Chondrocyte (in vitro differentiated cells): ENCODE measurements at regions not wholly inside any gene's neighbourhood (a gene's known extent, or its start where the extent isn't known, plus 50 kb on each side); places are given as distances from the start of the nearest gene placed in this dataset.
A peak's percentile ranks its signal among the peaks of the same experiment; 100 is the strongest.

Experiments used
- DNase-seq: peaks from one replicate; pipeline ENCODE4 v3.0.0; 2021; ENCODE audit warnings: mixed read lengths, low spot score
- H3K27ac Mint-ChIP-seq: one replicate; pipeline ENCODE4 v1.8.0; 2021; ENCODE audit warnings: mild to moderate bottlenecking, moderate library complexity, mixed read lengths; ENCODE audit not compliant: unreplicated experiment
- H3K27me3 Mint-ChIP-seq: 2 replicates; pipeline ENCODE4 v1.8.0; 2021; ENCODE audit warnings: low read depth, mixed read lengths
- H3K36me3 Mint-ChIP-seq: 2 replicates; pipeline ENCODE4 v1.8.0; 2021; ENCODE audit warnings: low read depth, mixed read lengths
- H3K4me1 Mint-ChIP-seq: 2 replicates; pipeline ENCODE4 v1.8.0; 2021; ENCODE audit warnings: low read depth, mild to moderate bottlenecking, mixed read lengths
- H3K4me3 Mint-ChIP-seq: one replicate; pipeline ENCODE4 v1.8.0; 2021; ENCODE audit warnings: mild to moderate bottlenecking, moderate library complexity, mixed read lengths; ENCODE audit not compliant: unreplicated experiment
- H3K9me3 Mint-ChIP-seq: 2 replicates; pipeline ENCODE4 v1.8.0; 2021; ENCODE audit warnings: low read depth, mixed read lengths
- CTCF ChIP-seq: fragments of 200-600 bp; sonication (generic); IDR thresholded peaks from 2 replicates; pipeline ENCODE4 v1.5.0; 2021; ENCODE audit warnings: antibody characterized with exemption, mild to moderate bottlenecking, moderate library complexity

DNA sequence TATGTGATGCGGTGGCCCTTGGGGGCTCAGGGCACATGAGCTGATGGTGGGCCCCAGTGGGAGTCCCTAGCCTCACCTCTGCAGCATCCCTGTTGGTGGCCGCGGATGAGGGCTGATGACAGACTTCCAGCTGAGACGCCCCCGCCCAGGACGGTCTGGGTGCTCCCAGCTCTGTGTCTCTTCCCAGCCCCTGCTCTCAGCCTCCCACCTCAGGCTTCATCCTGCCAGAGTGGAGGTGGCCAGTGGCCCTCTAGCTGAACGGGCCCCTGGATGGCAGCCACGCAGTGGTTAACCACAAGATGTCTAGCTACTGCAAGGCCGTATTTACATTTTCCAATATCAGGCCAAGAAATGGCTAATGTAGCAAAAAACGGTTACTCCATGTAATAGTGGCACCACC is 205.3 kb upstream of the LINGO1 start:
- Mint-ChIP-seq H3K27ac (no peak overlapping the region), H3K9me3 (no peaks in the 10 kb centered on the region), H3K4me3 (no peak overlapping the region), H3K27me3 (peaks cover 19% of the 10 kb centered on the region), H3K36me3 (no peaks in the 10 kb centered on the region), H3K4me1 (peaks cover 5% of the 10 kb centered on the region)
- DNase-seq = peak; percentile 87
- TF ChIP-seq CTCF = no peak

- no peak overlapping the region for H3K4me3 Mint-ChIP-seq
- peaks cover 5% of the 10 kb centered on the region for H3K4me1 Mint-ChIP-seq
- H3K27me3 Mint-ChIP-seq = peaks cover 19% of the 10 kb centered on the region
- H3K36me3 Mint-ChIP-seq = no peaks in the 10 kb centered on the region
- peak; percentile 37 for DNase-seq
- TF ChIP-seq CTCF = no peak
- H3K27ac Mint-ChIP-seq = no peak overlapping the region
- no peaks in the 10 kb centered on the region for H3K9me3 Mint-ChIP-seq
Observed at GRCh38 chr15:77837649-77838025, 204.9 kb upstream of the LINGO1 start.

DNA sequence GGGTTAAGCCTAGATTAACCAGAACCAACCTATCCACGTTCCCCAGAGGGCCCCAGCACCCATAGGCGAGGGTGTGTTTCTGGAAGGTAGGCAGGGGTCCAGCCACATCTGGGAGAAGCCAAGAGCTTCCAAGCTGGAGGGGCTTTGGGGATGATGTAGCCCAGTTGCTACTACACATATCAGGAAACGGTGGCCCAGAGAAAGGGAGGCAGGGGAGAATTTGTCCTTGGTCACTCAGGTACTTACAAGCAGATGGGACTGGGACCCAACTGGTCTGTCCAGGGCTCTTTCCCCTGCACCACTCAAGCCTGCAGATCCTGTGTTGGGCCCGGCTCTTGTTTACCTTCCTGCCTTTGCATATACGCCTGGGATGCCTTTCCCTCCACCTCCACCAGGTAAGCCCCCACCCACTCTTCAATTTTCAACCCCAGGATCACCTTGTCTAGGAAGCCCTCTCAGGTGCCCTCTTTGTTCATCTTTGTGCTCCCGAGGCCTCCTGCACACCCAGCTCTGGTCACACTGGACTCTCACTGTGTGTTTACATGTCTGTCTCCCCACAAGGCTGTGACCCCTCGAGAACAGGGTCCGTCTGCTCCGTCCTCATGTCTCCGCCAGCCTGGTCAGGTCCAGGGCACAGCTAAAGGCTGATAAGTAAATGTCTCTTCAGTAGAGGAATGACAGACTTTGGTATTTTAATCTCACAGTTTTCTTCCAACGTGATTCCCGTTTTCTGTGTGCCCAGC is 204.4 kb upstream of the LINGO1 start:
- no peak for TF ChIP-seq CTCF
- H3K27me3 Mint-ChIP-seq = peaks cover 16% of the 10 kb centered on the region

DNA sequence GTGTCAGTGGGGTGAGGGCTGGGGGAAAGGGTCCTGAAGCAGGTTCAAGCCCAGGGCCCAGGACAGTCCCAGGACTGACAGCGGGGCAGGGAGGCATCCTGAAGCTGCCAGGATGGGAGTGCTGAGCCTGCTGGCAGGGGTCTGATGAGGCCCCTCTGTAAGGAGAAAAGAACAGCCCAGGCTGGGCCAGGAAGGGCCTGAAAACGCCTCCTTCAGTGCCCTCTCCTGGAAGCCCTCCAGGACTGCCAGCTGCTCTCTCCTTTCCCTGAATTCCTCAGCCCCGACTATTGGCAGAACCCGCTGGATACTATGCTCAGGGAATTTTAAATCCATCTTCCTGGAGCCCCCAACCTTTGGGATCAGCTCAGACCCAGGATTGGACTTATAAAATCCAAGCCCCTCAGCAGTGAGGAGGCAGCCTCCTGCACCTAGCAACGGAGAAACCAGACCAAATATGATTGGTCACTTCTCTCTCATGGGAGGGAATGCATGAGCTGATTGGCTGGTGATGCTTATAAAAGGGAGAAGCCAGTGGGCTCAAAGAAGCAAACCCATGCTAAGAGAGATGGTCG is 203.5 kb upstream of the LINGO1 start:
- H3K27ac Mint-ChIP-seq = no peak overlapping the region
- TF ChIP-seq CTCF = no peak
- H3K36me3 Mint-ChIP-seq = no peaks in the 10 kb centered on the region
- DNase-seq = peak; percentile 67
- H3K4me3 Mint-ChIP-seq = no peak overlapping the region
- peaks cover 18% of the 10 kb centered on the region for H3K27me3 Mint-ChIP-seq
- peaks cover 5% of the 10 kb centered on the region for H3K4me1 Mint-ChIP-seq
- H3K9me3 Mint-ChIP-seq = no peaks in the 10 kb centered on the region

More for the DNA sequence above, 204.4 kb upstream of the LINGO1 start:
- Mint-ChIP-seq H3K4me3 (no peak overlapping the region), H3K36me3 (no peaks in the 10 kb centered on the region), H3K9me3 (no peaks in the 10 kb centered on the region), H3K4me1 (peaks cover 5% of the 10 kb centered on the region), H3K27ac (no peak overlapping the region)
- peak; percentile 71 for DNase-seq

DNA sequence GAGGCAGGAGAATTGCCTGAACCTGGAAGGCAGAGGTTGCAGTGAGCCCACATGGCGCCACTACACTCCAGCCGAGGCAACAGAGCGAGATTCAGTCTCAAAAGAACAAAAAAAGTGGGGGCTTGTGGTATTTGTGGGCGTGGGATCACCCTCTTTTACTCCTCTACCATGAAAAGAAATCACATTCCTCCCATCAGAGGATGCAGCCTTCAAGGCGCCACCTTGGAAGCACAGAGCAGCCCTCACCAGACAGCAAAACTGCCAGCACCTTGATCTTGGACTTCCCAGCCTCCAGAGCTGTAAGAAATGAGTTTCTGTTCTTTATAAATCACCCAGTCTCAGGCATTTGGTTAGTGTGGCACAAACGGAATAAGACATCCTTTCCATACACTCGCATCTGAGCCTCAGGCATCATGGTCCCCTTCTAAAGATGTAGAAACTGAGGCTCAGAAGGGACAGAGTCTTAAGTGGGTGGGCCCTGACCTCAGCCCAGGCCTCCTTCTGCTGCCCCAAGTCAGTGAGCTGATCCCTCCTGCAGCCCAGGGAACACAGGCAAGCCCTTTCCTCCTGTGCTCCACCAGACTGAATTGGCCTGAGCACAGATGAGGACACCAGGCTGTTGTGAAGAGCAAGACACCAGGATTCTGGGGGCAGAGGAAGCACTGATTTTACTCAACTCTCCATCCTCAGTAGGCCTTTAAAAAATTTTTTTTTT is 201.7 kb upstream of the LINGO1 start:
- peaks cover 13% of the 10 kb centered on the region for H3K27me3 Mint-ChIP-seq

More for the DNA sequence above, 201.7 kb upstream of the LINGO1 start:
- peaks cover 6% of the 10 kb centered on the region for H3K4me1 Mint-ChIP-seq
- no peaks in the 10 kb centered on the region for H3K9me3 Mint-ChIP-seq
- no peak for TF ChIP-seq CTCF
- no peaks in the 10 kb centered on the region for H3K36me3 Mint-ChIP-seq
- H3K27ac Mint-ChIP-seq = no peak overlapping the region
- no peak overlapping the region for H3K4me3 Mint-ChIP-seq
- peak; percentile 22 for DNase-seq
